Neural progenitor cell (in vitro differentiated cells): ENCODE measurements at regions not wholly inside any gene's neighbourhood (a gene's known extent, or its start where the extent isn't known, plus 50 kb on each side); places are given as distances from the start of the nearest gene placed in this dataset.

ENCODE experiments used
- DNase-seq: peaks from one replicate; pipeline ENCODE4 v3.0.0-alpha.2; 2016; ENCODE audit warnings: low spot score
- H2AFZ ChIP-seq: fragments of 200-600 bp; sonication (generic); replicated peaks from 2 replicates; pipeline ENCODE4 v1.6.1; 2016; ENCODE audit warnings: antibody characterized with exemption
- H3F3A ChIP-seq: fragments of 200-600 bp; sonication (generic); 2 replicates; pipeline ENCODE4 v1.6.1; 2016; ENCODE audit warnings: antibody characterized with exemption, low read depth
- H3K27ac ChIP-seq: fragments of 200-600 bp; sonication (generic); 2 replicates; pipeline ENCODE4 v1.5.1; 2016; ENCODE audit warnings: mild to moderate bottlenecking
- H3K27me3 ChIP-seq: fragments of 200-600 bp; sonication (generic); 2 replicates; pipeline ENCODE4 v1.6.1; 2016; ENCODE audit warnings: mild to moderate bottlenecking, moderate library complexity
- H3K36me3 ChIP-seq: fragments of 200-600 bp; sonication (generic); 2 replicates; pipeline ENCODE4 v1.5.1; 2016
- H3K4me1 ChIP-seq: fragments of 200-600 bp; sonication (generic); 2 replicates; pipeline ENCODE4 v1.6.1; 2016; ENCODE audit warnings: mixed run types
- H3K4me2 ChIP-seq: fragments of 200-600 bp; sonication (generic); 2 replicates; pipeline ENCODE4 v1.6.1; 2016
- H3K4me3 ChIP-seq: fragments of 200-600 bp; sonication (generic); 2 replicates; pipeline ENCODE4 v1.5.1; 2016
- H3K79me2 ChIP-seq: fragments of 200-600 bp; sonication (generic); 2 replicates; pipeline ENCODE4 v1.6.1; 2016; ENCODE audit warnings: low read depth
- H3K9ac ChIP-seq: fragments of 200-600 bp; sonication (generic); 2 replicates; pipeline ENCODE4 v1.6.1; 2016
- H3K9me3 ChIP-seq: fragments of 200-600 bp; sonication (generic); 2 replicates; pipeline ENCODE4 v1.5.1; 2016; ENCODE audit warnings: low read depth
- H4K20me1 ChIP-seq: fragments of 200-600 bp; sonication (generic); 2 replicates; pipeline ENCODE4 v1.6.1; 2016; ENCODE audit warnings: low read depth
- H3K27ac Mint-ChIP-seq: 3 replicates; pipeline ENCODE4 v1.8.0; 2021; ENCODE audit warnings: mixed read lengths
- H3K27me3 Mint-ChIP-seq: 2 replicates; pipeline ENCODE4 v1.8.0; 2022; ENCODE audit warnings: low read depth, mild to moderate bottlenecking, inconsistent platforms, moderate library complexity, mixed read lengths; ENCODE audit not compliant: insufficient read depth
- H3K36me3 Mint-ChIP-seq: 3 replicates; pipeline ENCODE4 v1.8.0; 2021; ENCODE audit warnings: mixed read lengths
- H3K4me1 Mint-ChIP-seq: 3 replicates; pipeline ENCODE4 v1.8.0; 2021; ENCODE audit warnings: mixed read lengths
- H3K4me3 Mint-ChIP-seq: 3 replicates; pipeline ENCODE4 v1.8.0; 2021; ENCODE audit warnings: mild to moderate bottlenecking, moderate library complexity, mixed read lengths
- H3K9me3 Mint-ChIP-seq: 3 replicates; pipeline ENCODE4 v1.8.0; 2020; ENCODE audit warnings: mixed read lengths
- EZH2 ChIP-seq: fragments of 200-600 bp; sonication (generic); IDR thresholded peaks from 2 replicates; pipeline ENCODE4 v1.6.1; 2017; ENCODE audit warnings: antibody characterized with exemption, mild to moderate bottlenecking, moderate library complexity
- EZH2phosphoT487 ChIP-seq: fragments of 200-600 bp; sonication (generic); IDR thresholded peaks from 2 replicates; pipeline ENCODE4 v1.6.1; 2017; ENCODE audit warnings: antibody characterized with exemption
- TF ChIP-seq, protein P1 (sequence below): fragments of 200-600 bp; sonication (generic); IDR thresholded peaks from 2 replicates; pipeline ENCODE4 v1.5.1; 2017; ENCODE audit warnings: antibody characterized with exemption, mild to moderate bottlenecking

DNA sequence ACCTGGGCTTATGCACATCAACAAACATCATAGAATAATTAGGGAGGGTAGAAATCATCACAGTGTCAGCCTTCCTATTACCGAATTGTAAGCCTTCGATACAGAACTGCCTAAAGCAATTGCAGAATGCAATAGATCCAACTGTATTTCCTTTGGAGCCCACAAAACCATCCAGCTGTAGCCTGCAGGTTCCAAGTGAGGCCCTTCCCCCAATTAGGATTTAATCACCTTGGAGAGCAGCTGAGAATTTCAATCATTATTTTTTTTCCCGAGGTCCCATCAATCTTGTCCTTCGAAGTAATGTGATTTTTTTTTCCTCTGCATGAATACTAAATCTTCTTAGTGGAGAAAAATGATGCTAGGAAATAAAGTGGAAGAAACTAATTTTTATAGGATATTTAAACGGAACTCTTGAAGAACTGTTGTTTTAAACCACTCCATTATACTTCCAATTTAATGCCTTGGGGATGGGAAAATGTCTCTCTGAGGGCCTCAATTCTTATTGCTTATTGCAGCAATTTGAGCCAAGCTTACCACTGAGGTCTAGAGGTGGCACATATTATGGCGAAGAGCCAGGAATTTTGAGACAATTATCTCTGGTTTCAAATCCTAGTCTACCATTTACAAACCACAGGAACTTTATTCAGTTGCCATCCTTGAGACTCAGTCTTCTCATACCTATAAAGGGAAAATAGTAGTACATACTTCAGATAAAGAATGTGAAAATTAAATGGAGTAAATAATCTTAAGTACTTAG lies 953.4 kb upstream of the IGFBP7 start:
- Histone ChIP-seq H3K4me3 (no peak overlapping the region), H3K79me2 (no peaks in the 10 kb centered on the region), H3K27ac (no peak overlapping the region), H3K4me1 (no peaks in the 10 kb centered on the region), H3K4me2 (no peak overlapping the region), H3F3A (no peaks in the 10 kb centered on the region), H3K9ac (no peak overlapping the region), H3K36me3 (no peaks in the 10 kb centered on the region), H4K20me1 (no peaks in the 10 kb centered on the region), H3K27me3 (no peaks in the 10 kb centered on the region), H3K9me3 (no peaks in the 10 kb centered on the region), H2AFZ (no peak overlapping the region)
- no peaks in the 10 kb centered on the region for H3K9me3 Mint-ChIP-seq
- no peak overlapping the region for H3K27ac Mint-ChIP-seq
- no peaks in the 10 kb centered on the region for H3K36me3 Mint-ChIP-seq
- H3K4me3 Mint-ChIP-seq, result no peak overlapping the region
- peaks cover 5% of the 10 kb centered on the region for H3K4me1 Mint-ChIP-seq
- peaks cover 9% of the 10 kb centered on the region for H3K27me3 Mint-ChIP-seq
- TF ChIP-seq EZH2phosphoT487 (no peak), EZH2 (no peak)
- TF ChIP-seq, protein P1, sequence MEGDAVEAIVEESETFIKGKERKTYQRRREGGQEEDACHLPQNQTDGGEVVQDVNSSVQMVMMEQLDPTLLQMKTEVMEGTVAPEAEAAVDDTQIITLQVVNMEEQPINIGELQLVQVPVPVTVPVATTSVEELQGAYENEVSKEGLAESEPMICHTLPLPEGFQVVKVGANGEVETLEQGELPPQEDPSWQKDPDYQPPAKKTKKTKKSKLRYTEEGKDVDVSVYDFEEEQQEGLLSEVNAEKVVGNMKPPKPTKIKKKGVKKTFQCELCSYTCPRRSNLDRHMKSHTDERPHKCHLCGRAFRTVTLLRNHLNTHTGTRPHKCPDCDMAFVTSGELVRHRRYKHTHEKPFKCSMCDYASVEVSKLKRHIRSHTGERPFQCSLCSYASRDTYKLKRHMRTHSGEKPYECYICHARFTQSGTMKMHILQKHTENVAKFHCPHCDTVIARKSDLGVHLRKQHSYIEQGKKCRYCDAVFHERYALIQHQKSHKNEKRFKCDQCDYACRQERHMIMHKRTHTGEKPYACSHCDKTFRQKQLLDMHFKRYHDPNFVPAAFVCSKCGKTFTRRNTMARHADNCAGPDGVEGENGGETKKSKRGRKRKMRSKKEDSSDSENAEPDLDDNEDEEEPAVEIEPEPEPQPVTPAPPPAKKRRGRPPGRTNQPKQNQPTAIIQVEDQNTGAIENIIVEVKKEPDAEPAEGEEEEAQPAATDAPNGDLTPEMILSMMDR, result no peak
- DNase-seq, result no peak

DNA sequence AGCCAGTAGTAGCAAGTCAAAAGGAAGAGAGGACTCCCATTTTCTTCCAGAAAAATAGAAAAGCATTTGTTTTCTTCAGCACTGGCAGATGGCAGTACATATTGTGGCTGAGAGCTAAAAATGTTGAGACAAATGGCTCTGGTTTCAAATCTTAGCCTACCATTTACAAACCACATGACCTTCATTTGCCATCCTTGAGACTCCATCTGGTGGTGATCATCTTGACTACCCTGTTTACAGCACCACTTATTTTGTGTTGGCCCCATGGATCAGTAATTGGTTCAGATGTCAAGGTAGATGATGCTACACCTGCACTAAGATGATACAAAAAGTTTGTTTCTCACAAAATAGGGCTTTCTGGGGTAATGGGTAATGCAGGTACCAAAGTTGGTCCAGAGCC lies 951.8 kb upstream of the IGFBP7 start:
- H3F3A ChIP-seq, result no peaks in the 10 kb centered on the region
- peak overlapping the region; percentile 69 for H3K27ac Mint-ChIP-seq
- H3K4me3 ChIP-seq, result no peak overlapping the region
- no peak overlapping the region for H3K27ac ChIP-seq
- no peaks in the 10 kb centered on the region for H4K20me1 ChIP-seq
- TF ChIP-seq EZH2phosphoT487 (no peak), EZH2 (no peak)
- TF ChIP-seq, protein P1, result peak; percentile 27
- H3K79me2 ChIP-seq, result no peaks in the 10 kb centered on the region
- no peak overlapping the region for H3K4me2 ChIP-seq
- H3K4me3 Mint-ChIP-seq, result no peak overlapping the region
- no peaks in the 10 kb centered on the region for H3K4me1 ChIP-seq
- H3K9me3 ChIP-seq, result no peaks in the 10 kb centered on the region
- DNase-seq, result peak; percentile 3
- no peaks in the 10 kb centered on the region for H3K36me3 Mint-ChIP-seq
- no peaks in the 10 kb centered on the region for H3K27me3 ChIP-seq
- no peaks in the 10 kb centered on the region for H3K36me3 ChIP-seq
- H3K9me3 Mint-ChIP-seq, result no peaks in the 10 kb centered on the region
- H3K27me3 Mint-ChIP-seq, result peaks cover 3% of the 10 kb centered on the region
- no peak overlapping the region for H3K9ac ChIP-seq
- peaks cover 5% of the 10 kb centered on the region for H3K4me1 Mint-ChIP-seq
- H2AFZ ChIP-seq, result no peak overlapping the region

DNA sequence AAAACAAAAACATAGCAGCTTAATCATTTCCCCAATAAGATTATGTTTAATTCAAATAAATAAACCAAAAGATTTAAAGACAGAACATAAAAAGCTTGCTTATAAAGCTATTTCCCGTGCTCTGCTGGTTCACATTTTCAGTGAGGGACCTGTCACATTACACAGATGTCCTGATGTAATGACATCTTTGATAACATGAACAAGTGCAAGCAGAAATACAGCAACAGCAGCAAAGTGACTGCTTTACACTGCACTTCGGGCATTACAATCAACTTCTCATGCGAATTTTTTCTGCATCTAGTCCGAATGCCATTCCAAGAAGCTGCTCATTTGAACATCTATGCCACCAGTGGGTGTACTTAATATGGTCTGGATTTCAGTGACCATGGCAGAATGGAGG lies 940.3 kb upstream of the IGFBP7 start:
- H3K4me1 Mint-ChIP-seq, result no peaks in the 10 kb centered on the region
- H3K4me3 ChIP-seq, result no peak overlapping the region
- H3K27ac Mint-ChIP-seq, result no peak overlapping the region

More for the DNA sequence above, 940.3 kb upstream of the IGFBP7 start:
- no peak overlapping the region for H3K4me2 ChIP-seq
- H2AFZ ChIP-seq, result no peak overlapping the region
- H4K20me1 ChIP-seq, result no peaks in the 10 kb centered on the region
- H3K36me3 ChIP-seq, result no peaks in the 10 kb centered on the region
- H3K79me2 ChIP-seq, result no peaks in the 10 kb centered on the region
- no peaks in the 10 kb centered on the region for H3K4me1 ChIP-seq
- Mint-ChIP-seq H3K36me3 (no peaks in the 10 kb centered on the region), H3K9me3 (no peaks in the 10 kb centered on the region), H3K4me3 (no peak overlapping the region), H3K27me3 (no peaks in the 10 kb centered on the region)
- no peak overlapping the region for H3K9ac ChIP-seq
- DNase-seq, result no peak
- no peaks in the 10 kb centered on the region for H3F3A ChIP-seq
- H3K27ac ChIP-seq, result no peak overlapping the region
- H3K27me3 ChIP-seq, result no peaks in the 10 kb centered on the region
- no peaks in the 10 kb centered on the region for H3K9me3 ChIP-seq
- no peak for TF ChIP-seq EZH2phosphoT487
- TF ChIP-seq, protein P1, result no peak
- TF ChIP-seq EZH2, result no peak
